Esophagus squamous epithelium (tissue), 5 donors: ENCODE measurements at regions not wholly inside any gene's neighbourhood (a gene's known extent, or its start where the extent isn't known, plus 50 kb on each side); places are given as distances from the start of the nearest gene placed in this dataset.

Experiments
- DNase-seq: peaks from one replicate; lab custom pipeline; 2025; lab: John Stamatoyannopoulos, UW
- H3K27ac ChIP-seq, 4 donors: fragments of 200-600 bp; sonication (generic); one replicate each; pipeline ENCODE4 v1.5.1; 2016 to 2019; ENCODE audit warnings: mild to moderate bottlenecking in 1 of 4
- H3K27me3 ChIP-seq, 4 donors: fragments of 200-600 bp; sonication (generic); 1 replicate in 3 of 4; 2 replicates in 1 of 4; pipeline versions ENCODE4 v1.5.1 to v1.6.0; 2017 to 2021; ENCODE audit warnings: antibody characterized with exemption in 1 of 4
- H3K36me3 ChIP-seq, 3 donors: fragments of 200-600 bp; sonication (generic); one replicate each; pipeline ENCODE4 v1.5.1; 2016 to 2019
- H3K4me1 ChIP-seq, 3 donors: fragments of 200-600 bp; sonication (generic); one replicate each; pipeline ENCODE4 v1.5.1; 2017 to 2019
- H3K4me3 ChIP-seq, 4 donors: fragments of 200-600 bp; sonication (generic); 1 replicate in 3 of 4; 2 replicates in 1 of 4; pipeline ENCODE4 v1.5.1; 2016 to 2019; ENCODE audit warnings: mild to moderate bottlenecking in 2 of 4, moderate library complexity in 1 of 4
- H3K9me3 ChIP-seq, 3 donors: fragments of 200-600 bp; sonication (generic); one replicate each; pipeline ENCODE4 v1.5.1; 2016 to 2019
- CTCF ChIP-seq, 6 experiments: fragments of 450-650 bp in 4 of 6; fragments of 200-600 bp in 2 of 6; sonication (generic) in 2 of 6; IDR thresholded peaks; one replicate each; pipeline ENCODE4 v1.5.1; 2016 to 2019; ENCODE audit warnings: antibody characterized with exemption in 6 of 6, mild to moderate bottlenecking in 4 of 6, moderate library complexity in 4 of 6
- POLR2A ChIP-seq, 4 donors: fragments of 450-650 bp; IDR thresholded peaks; one replicate each; pipeline ENCODE4 v1.6.1; 2017; ENCODE audit warnings: antibody characterized with exemption in 4 of 4, mild to moderate bottlenecking in 4 of 4, moderate library complexity in 3 of 4
- WGBS, 2 donors: methylation state at CpG; one replicate each; pipeline ENCODE4 v1.1.5; 2018; 5-methylcytosine and 5-hydroxymethylcytosine counted together
- intact Hi-C: fragments of 100-400 bp; cut with DNase I; formaldehyde crosslinking; loops from one replicate; pipeline ENCODE4 v1.15.0; 2022
- donor health status: DM: yes; HTN: yes; CAD: no.

DNA sequence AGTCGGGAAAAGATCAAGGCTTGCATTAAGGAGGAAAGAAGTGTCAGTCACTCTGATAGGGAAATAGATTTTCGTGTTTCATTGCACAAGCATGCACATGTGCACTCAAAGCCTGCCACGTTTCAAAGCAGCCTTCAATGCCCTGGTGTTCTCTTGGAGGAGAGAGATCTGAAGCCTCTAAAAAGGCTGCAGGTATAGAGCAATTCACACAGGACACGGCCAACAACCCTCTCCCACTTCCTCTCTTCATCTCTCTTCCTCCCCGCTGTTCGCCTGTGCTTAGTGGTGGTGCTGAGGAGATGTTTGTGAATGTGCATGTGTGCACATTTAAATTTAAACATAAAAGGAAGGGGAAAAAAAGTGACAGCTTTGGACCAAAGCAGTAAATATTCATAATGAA, 117.7 kb downstream of the NUF2 start:
- peaks cover 0 to 10% (median 0%) of the 10 kb centered on the region in 4 donors for H3K27me3 ChIP-seq
- WGBS, 2 donors, result 32 to 46% methylated on average over 5 to 6 of the region's 6 CpGs
- H3K4me1 ChIP-seq, result no peaks in the 10 kb centered on the region
- no peaks in the 10 kb centered on the region for H3K9me3 ChIP-seq
- no peaks in the 10 kb centered on the region for H3K36me3 ChIP-seq
- intact Hi-C loops, result no loop called here
- no peak overlapping the region for H3K27ac ChIP-seq
- no peak for TF ChIP-seq CTCF (IDR thresholded peaks at IDR 0.05)
- H3K4me3 ChIP-seq, result no peak overlapping the region
- no peak for DNase-seq

- Histone ChIP-seq H3K4me3 (no peak overlapping the region), H3K36me3 (no peaks in the 10 kb centered on the region), H3K27ac (no peak overlapping the region), H3K27me3 (peaks cover 0 to 10% (median 0%) of the 10 kb centered on the region in 4 donors), H3K9me3 (no peaks in the 10 kb centered on the region), H3K4me1 (no peaks in the 10 kb centered on the region)
- no peak for TF ChIP-seq CTCF (IDR thresholded peaks at IDR 0.05)
- TF ChIP-seq POLR2A (IDR thresholded peaks at IDR 0.05), result no peak
- WGBS, 2 donors, result 54 to 61% methylated on average over 4 of the region's 4 CpGs
- no peak for DNase-seq
- intact Hi-C loops, result no loop called here
These were observed 118.3 kb downstream of the NUF2 start for GRCh38 chr1:163440090-163440489.

- DNase-seq, result no peak
- WGBS, 2 donors, result 65 to 76% methylated on average over 4 of the region's 4 CpGs
- TF ChIP-seq POLR2A (IDR thresholded peaks at IDR 0.05) (no peak), CTCF (IDR thresholded peaks at IDR 0.05) (no peak)
These were observed 120.6 kb downstream of the NUF2 start for GRCh38 chr1:163442231-163442879.

DNA sequence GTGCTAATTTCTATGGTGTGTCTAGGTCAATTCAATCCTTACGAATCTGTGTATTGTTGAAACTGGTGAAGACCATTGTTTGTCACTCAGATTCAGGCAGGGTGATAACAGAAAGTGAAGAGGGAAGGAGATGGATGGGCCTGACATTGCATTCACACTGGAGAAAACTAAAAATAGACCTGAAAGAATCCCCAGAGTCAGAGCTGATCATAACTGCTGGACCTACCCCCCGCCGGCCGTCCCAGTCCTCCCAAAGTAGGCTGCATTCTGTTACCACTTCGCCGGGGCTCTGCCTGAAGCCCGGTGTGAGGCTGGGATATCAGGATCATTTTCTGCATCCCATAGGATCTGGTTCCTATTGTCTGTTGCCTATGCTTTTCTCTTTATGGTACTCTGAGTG, 121.1 kb downstream of the NUF2 start:
- no peak for DNase-seq
- Histone ChIP-seq H3K4me3 (no peak overlapping the region), H3K4me1 (no peaks in the 10 kb centered on the region), H3K27me3 (no peaks in the 10 kb centered on the region), H3K36me3 (no peaks in the 10 kb centered on the region), H3K27ac (no peak overlapping the region), H3K9me3 (no peaks in the 10 kb centered on the region)
- TF ChIP-seq POLR2A (IDR thresholded peaks at IDR 0.05) (no peak), CTCF (IDR thresholded peaks at IDR 0.05) (no peak)
- intact Hi-C loops, result no loop called here
- 71 to 76% methylated on average over 7 of the region's 7 CpGs for WGBS, 2 donors

More at GRCh38 chr1:163442231-163442879, 120.6 kb downstream of the NUF2 start:
- intact Hi-C loops, result no loop called here
- Histone ChIP-seq H3K36me3 (no peaks in the 10 kb centered on the region), H3K9me3 (no peaks in the 10 kb centered on the region), H3K4me3 (no peak overlapping the region), H3K27ac (no peak overlapping the region), H3K4me1 (no peaks in the 10 kb centered on the region), H3K27me3 (no peaks in the 10 kb centered on the region)

DNA sequence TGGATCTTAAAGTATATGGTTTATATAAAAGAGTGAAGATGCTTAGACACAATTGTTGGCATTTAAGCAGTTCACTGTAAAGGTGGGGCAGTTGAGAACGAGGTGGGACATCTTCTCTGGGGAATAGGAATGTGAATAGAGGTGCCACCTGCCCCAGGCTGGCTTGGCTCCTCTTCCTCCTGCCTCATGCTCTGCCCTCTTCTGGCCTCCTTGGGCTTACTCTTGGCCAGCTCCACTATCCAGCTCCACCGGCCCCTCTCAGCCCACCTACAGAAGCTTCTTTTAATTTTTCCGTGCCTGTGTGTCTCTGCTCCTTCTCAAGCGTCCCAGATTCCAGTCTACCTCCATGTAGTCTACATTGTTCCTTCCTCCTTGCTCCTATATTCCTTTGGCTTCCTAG, 122.1 kb downstream of the NUF2 start:
- Histone ChIP-seq H3K4me1 (no peaks in the 10 kb centered on the region), H3K27ac (no peak overlapping the region), H3K4me3 (no peak overlapping the region), H3K27me3 (no peaks in the 10 kb centered on the region), H3K9me3 (no peaks in the 10 kb centered on the region), H3K36me3 (no peaks in the 10 kb centered on the region)
- 76 to 78% methylated on average over 4 of the region's 4 CpGs for WGBS, 2 donors
- no peak for TF ChIP-seq POLR2A (IDR thresholded peaks at IDR 0.05)
- no peak for TF ChIP-seq CTCF (IDR thresholded peaks at IDR 0.05)
- intact Hi-C loops, result no loop called here
- no peak for DNase-seq
